ENCODE measurements at regions not wholly inside any gene's neighbourhood (a gene's known extent, or its start where the extent isn't known, plus 50 kb on each side); places are given as distances from the start of the nearest gene placed in this dataset.

- TF ChIP-seq, protein P1, sequence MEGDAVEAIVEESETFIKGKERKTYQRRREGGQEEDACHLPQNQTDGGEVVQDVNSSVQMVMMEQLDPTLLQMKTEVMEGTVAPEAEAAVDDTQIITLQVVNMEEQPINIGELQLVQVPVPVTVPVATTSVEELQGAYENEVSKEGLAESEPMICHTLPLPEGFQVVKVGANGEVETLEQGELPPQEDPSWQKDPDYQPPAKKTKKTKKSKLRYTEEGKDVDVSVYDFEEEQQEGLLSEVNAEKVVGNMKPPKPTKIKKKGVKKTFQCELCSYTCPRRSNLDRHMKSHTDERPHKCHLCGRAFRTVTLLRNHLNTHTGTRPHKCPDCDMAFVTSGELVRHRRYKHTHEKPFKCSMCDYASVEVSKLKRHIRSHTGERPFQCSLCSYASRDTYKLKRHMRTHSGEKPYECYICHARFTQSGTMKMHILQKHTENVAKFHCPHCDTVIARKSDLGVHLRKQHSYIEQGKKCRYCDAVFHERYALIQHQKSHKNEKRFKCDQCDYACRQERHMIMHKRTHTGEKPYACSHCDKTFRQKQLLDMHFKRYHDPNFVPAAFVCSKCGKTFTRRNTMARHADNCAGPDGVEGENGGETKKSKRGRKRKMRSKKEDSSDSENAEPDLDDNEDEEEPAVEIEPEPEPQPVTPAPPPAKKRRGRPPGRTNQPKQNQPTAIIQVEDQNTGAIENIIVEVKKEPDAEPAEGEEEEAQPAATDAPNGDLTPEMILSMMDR (IDR thresholded peaks at IDR 0.05; ENCODE audit: insufficient read depth, low read depth, low read length), result no peak
- no peak for TF ChIP-seq EZH2 (IDR thresholded peaks at IDR 0.05; ENCODE audit: insufficient read depth, low read length)
Measured at GRCh38 chr2:193608451-193608850, 1413.7 kb upstream of the TMEFF2 start.
